HS-5 (cell line): ENCODE measurements at regions not wholly inside any gene's neighbourhood (a gene's known extent, or its start where the extent isn't known, plus 50 kb on each side); places are given as distances from the start of the nearest gene placed in this dataset.
A peak's percentile ranks its signal among the peaks of the same experiment; 100 is the strongest.

Source experiments
- DNase-seq: peaks from one replicate; pipeline ENCODE4 v3.0.0-alpha.2; 2012; ENCODE audit warnings: low read depth

DNA sequence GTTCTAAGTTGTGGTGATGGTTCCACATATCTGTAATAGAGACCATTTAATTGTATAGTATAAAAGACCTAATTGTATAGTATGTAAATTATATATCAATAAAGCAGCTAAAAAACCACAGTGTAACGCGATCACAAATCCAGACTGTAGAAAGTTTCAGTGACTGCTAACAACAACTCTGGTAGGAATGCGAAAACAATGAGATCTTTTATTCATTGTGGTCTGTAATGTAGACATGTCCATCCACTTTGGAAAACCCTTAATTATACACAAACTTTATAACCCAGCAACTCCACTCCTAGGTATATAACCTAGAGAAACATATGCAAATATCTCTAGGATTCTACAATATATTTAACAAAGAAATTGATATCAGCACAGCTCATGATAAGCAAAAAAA lies 549.5 kb downstream of the SLITRK1 start:
- no peak for DNase-seq

DNA sequence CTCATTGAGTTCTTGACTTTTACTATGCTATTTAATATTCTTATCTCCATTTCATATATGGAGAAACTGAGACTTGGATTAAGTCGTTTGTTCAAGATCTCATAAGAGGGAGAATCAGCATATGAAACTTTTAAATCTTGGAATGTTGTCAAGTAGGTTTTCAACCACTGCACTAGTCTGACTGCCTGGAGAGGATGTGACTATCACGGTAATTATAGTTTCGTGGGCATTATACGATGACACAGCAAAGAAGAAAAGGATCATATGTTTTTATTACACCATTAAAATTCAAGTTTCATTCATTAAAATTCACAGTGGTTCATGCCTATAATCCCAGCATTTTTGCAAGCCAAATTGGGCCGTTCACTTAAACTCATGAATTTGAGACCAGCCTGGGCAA lies 555.2 kb downstream of the SLITRK1 start:
- DNase-seq = no peak

DNA sequence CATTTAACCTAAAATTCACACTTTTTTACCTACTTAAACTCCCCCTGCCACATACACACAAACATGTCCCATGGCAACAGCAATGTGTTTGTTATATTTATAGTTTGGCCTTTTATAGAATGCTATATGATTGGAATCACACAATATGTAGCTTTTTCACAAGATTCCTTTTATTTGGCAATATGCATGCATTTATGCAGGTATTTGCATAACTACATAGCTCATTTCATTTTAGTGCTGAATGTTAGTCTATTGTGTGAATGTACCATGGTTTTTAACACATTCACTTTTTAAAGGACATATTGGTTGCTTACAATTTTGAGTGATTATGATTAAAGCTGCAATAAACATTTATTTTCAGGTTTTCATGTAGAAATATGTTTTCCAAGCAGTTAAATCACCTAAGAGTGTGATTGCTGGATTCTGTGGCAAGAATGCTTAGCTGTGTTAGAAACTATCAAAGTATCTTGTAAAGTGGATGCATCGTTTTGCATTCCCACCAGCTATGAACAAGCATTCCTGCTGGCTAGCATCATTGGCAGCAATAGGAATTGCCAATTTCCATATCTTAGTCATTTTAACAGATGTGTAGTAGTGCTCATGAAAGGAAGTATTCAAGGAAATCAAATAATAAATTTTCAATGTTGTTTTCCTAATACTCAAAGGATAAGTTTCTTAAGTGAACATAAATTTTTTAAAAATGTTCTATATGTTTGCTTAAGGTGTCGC lies 557.0 kb downstream of the SLITRK1 start:
- peak; percentile 40 for DNase-seq

DNA sequence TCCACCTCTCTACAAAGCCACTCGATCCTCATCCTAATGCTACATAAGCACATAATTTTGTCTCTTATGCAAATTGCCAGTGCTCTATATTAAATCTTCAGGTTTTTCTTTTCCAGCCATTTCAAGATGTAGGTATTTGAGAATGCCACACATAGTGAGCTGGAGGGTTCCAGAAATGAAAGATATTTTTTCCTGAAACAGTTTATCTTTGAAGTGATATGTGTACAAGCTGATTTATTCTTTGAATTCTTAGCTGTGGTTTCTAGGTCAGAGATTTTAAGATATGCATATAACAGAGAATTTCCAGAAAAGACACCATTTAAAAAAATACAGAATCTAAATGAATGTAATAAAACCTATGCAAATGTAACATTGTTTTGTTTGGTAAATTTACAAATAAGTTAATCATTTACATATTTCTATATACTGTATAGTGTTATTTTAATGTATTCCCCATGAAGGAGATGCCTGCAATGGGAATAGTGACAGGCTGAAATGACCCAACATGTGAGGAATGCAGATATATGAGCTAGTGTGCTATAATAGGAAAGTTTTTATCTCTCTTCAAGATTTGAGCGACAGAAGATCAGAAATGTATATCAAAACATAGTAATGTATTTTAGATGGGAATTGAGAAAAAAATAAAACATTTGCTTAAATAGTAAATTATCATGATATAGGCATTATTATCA lies 570.2 kb downstream of the SLITRK1 start:
- no peak for DNase-seq

DNA sequence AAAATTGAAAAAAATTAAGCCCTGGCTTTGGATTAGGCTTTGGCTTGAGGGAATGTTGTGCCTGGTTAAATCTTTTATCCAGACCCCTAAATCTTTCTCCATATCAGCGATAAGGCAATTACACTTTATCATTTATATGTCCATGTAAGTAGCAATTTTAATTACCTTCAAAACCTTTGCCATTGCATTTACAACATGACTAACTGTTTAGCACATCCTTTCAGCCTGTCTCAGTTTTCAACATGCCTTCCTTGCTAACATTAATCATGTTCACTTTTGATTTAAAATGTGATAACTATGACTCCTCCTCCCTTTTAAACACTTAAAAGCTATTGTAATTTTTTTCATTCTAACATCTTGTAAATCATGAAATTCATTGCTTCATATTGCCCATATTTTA lies 583.7 kb downstream of the SLITRK1 start:
- DNase-seq = no peak

DNA sequence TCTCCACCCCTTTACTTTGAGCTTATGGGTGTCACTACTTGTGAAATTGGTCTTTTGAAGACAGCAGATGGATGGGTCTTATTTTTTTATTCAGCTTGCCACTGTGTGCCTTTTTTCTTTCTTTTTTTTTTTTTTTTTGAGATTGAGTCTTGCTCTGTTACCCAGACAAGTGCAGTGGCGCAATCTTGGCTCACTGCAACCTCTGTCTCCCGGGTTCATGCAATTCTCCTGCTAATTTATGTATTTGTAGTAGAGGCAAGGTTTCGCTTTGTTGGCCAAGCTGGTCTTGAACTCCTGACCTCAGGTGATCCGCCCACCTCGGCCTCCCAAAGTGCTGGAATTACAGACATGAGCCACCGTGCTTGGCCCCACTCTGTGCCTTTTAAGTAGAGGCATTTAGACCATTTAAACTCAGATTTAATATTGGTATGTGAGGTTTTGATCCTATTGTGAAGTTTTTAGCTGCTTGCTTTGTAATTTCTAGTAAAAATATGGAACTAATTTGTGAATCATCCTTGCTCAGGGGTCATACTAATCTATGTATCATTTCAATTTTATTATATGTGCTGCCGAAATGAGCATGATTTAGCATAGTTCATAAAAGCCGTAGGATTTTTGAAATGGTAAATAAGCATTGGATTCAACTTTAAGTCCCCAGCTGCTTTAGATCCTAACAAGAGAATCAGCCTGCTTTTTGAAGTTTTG lies 584.5 kb downstream of the SLITRK1 start:
- no peak for DNase-seq

DNA sequence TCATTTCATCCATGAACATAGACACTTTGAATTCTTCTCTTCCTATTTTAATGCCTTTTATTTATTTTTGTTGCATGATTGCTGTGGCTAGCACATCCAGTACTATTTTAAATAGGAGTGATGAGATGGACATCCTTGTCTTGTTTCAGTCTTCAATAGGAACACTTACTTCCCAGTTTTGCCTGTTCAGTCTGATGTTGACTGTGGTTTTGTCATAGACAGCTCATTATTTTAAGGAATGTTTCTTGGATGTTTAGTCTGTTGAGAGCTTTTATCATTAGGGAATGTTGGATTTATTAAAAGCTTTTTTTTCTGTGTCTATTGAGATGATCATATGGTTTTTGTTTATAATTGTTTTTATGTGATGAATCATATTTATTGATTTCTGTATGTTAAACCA lies 586.6 kb downstream of the SLITRK1 start:
- DNase-seq = no peak

DNA sequence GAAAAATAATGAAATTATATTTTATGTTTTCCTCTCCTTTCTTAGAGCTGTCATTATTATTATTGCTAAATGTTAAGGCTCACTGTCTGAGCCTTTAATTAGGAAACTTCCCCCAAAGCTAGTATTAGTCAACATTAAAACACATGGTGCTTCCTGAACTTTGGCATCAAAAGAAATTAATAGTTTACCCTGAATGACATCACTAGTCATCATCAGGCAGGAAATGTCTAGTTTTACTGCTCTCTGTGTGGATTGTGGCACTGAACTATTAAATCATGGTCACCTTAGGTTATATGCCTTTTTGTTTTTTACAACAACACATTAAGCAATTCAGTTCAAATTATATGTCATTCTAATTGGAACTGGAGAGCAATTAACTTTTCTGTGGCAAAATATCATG lies 595.5 kb downstream of the SLITRK1 start:
- DNase-seq = no peak

DNA sequence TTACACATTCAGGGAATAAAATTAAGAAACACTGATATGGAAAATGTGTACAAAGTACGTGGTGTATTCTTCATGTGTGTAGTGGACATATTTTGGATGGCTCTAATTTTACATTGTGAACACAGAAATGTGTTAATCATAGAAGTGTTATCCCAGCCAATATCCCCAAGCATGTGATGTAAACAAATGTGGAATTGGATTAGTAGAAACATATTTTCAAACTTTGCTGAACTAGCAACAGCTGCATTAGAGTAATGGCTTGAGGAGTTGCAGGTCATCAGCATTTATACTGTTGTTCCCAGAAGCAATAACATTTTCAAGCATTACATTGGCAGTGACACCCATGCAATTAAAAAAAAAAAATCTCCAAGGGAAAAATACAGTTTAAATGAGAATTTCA lies 600.6 kb downstream of the SLITRK1 start:
- no peak for DNase-seq

DNA sequence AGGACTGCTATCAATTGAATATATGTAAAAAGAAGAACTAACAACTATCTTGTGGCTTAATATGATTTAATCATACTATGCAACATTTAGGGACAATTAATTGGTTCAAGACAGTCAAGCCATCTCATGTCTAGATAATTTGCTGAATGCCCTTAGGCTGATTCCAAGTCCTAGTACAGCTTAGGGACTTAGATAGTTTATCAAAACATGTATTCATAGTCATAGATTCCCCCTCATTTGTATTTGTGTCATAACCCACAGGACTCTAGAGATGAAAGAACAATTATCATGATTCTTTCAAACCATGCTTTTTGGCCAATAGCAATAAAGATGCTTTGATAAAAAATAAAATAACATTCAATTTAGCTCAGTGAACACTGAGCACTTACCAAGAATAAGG lies 607.6 kb downstream of the SLITRK1 start:
- no peak for DNase-seq

DNA sequence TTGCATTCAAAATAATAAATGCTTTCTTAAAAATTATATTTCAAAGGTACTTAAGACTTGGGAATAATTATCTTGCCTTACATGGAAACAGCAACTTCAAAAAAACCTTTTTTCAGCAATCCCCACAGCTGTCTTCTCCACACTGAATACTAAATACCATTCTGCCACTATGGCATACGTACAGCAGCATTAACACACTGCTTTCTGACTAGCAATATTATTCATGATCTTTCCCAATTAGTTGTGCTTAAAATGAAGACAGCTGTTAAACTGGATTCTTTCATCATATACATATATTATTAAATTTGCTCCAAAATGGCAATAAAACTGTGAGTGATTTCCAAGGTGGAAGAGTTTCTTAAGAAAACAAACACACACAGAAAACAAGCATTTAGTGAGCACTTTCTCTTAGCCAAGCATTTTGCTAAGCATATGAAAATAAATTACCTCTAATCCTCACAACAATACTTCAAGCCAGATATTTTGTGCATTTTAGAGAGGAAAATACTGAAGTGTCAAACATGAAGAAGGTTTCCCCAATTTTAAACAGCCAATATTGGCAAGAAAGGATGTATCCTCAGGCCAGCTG lies 609.5 kb downstream of the SLITRK1 start:
- DNase-seq = no peak

DNA sequence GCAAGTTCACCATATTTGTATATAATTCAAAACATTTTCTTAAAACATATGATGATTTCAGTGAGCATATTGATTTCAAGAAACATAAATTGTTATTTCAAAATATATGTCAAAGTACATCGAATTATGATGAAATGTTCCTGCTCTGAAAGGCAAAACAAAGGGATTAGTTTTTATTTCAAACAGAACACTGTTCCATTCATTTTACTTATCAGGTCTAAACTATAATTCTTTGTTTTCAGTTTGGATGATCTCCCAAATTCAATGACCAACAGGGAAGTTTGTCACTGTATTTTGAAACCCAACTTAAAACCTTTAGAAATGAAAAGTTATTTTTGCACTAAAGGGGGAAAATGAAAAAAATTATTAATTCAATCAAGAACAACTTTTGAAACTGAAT lies 610.2 kb downstream of the SLITRK1 start:
- no peak for DNase-seq

DNA sequence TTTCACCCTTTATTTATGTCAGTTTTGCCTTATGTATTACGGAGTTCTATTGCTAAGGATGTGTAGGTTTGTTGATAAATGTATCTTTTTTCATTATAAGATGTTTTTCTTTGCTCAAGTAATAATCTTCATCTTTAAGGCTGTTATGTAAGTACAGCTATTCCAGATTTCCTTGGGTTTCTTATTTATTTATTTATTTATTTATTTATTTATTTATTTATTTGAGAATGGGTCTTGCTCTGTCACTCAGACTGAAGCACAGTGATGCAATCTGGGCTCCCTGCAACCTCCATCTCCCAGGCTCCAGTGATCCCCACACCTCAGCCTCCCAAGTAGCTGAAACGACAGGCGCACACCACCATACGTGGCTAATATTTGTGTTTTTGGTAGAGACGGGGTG lies 617.0 kb downstream of the SLITRK1 start:
- no peak for DNase-seq

DNA sequence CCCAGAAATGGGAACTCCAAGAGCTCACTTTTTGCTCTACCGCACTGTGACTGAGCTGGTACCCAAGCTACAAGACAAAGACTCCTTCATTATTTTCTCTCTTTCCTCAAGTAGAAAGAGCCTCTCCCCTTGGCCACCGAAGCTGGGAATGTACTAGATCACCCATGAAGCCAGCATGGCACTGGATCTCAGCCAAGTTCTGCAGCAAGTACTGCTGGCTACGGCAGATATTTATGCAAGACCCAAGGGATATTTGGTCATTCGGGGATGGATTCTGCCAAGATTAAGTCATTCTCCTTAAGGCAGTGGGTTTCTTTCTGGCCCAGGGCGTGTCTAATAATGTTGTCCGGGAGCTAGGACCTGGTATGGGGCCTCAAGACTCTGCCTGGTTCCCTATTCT lies 633.5 kb downstream of the SLITRK1 start:
- no peak for DNase-seq

DNA sequence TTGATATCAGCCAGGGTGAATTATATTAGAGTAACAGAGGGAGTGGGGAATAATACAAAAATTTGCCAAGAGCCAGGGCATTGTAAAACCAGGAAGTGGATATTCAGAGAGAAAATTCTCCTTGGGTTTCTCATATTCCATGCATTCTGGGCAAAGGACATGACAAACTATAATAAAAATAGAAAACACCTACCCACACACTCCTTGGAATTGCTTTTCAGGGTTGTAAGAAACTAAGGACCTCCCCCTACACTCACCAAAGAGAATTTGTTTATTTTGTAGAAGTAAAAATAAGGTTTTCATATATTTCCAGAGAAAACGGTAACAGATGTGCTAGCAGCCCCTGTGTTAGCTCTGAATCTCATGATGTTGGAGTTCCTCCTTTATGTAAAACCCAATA lies 649.6 kb downstream of the SLITRK1 start:
- no peak for DNase-seq

DNA sequence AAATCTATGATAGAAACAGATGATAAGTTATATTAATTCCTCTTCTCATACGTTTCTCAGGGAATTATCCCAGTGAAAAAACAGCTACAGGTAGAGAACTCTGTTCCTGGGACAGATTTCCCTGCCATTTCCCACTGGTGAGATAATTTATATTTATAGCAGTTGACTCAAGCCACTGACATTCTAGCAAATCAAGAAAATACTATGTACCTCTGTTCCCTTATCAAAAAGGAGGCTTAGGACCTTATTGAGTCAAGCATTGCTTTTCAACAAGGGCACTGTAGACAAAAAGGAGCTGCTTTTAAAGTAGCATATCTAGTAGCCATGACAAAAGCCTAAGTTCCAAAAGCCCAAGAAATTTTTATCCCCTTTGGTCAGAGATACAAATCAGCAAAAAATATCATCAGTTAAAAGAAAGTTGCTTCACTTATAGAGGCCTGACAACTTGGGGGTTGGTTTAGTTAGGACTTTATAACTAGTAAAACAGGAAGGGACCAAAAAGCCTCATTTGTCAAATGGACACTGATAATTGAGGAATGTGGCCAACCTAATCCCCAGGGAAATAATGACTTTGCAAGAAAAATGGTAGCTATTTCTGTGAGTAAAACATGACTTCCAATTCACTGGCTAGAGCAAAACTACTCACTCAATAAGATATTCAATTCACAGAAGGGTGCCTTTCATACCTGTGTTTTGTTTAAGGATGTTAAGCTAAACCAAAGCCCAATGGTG lies 652.5 kb downstream of the SLITRK1 start:
- no peak for DNase-seq

DNA sequence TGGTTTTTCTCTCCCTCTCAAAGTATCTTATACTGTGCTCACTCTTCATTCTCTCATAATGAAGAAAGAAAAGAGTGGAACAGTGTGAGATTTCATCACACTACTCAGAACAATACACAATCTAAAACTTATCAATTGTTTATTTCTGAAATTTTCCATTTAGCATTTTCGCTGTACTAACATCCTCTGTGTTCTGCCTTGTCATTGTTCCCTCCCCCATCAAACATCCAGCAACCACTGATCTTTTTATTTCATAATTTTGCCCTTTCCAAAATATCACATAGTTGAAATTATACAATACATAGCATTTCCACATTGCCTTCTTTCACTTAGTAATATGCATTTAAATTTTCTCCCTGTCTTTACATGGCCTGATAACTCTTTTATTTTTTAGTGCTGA lies 658.7 kb downstream of the SLITRK1 start:
- no peak for DNase-seq

DNA sequence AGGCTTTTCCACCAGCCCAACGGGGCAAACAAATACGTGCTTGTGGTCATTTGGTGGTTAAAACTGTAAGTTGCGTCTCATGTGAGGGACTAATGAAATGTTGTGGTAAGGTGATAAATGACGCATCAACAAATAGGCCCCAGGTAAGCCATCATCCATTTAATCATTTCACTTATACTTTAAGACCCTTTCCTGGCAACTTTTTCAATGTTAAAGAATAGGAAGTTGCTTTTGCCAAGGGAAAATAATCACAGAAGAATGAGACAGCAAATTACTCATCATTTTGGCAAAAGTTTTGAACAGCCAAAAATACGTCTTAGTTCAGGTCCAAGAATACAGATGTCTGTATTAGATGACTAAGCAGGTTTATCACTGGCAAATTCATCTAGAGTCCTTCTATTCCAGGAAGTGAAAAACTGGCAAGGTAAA lies 660.4 kb downstream of the SLITRK1 start:
- DNase-seq = peak; percentile 60

DNA sequence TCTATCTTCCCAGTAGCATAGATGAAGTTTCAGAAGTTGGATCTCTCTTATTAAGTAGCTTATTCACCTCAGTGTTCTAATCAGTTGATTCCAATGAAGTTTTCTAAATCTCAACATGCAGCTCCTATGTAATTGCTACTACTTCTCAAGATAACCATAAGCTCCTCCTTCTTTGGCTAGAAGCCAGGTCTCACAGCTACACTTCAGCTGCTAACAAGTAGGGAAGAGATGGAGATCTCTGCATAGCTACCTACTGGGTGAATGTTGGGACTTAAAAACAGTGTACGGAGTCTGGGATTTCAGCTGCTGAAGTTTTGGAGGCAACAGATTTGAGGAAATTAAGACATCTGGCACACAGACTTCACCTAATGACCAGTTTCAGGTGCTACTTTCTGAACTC lies 661.0 kb downstream of the SLITRK1 start:
- DNase-seq = no peak

DNA sequence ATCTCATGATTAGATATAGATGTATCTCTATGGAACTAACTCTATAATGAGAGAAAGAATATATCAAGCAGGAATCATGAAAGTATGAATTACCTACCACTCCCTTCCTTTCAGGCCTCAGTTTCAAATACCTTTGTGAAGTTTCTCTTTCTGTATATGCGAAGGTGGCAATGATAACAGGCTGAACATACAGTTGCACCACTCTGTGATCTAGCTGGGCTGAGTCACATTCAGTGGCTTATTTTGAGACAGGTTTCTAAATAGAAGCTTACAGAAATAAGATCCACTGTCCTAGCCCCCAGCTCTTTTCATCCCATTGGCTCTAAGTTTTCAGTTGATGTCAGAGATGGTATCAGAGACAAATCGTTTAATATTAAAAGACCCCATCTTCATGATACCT lies 662.0 kb downstream of the SLITRK1 start:
- no peak for DNase-seq

DNA sequence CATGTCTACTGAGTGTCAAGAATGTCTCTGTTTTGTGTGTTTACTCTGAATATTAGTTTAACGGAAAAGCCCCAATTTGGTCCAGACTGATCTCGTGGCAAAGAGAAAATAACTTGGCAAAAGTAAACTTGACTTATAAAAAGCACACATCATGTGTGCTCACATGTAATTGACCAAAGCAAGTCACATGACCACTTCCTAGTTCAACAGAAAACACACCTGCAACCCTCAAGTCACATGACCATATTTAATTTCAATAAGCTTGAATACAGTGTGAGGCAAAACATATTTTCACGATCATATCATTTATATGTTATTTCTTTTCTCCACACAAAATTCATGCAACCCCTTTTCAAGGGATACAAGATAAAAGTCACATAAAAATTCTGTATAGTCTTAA lies 662.4 kb downstream of the SLITRK1 start:
- DNase-seq = no peak
